ENCODE measurements at regions not wholly inside any gene's neighbourhood (a gene's known extent, or its start where the extent isn't known, plus 50 kb on each side); places are given as distances from the start of the nearest gene placed in this dataset.

- DNase-seq = no peak
Measured at GRCh38 chr13:69410761-69411160, 696.9 kb upstream of the ATXN8OS start.

DNA sequence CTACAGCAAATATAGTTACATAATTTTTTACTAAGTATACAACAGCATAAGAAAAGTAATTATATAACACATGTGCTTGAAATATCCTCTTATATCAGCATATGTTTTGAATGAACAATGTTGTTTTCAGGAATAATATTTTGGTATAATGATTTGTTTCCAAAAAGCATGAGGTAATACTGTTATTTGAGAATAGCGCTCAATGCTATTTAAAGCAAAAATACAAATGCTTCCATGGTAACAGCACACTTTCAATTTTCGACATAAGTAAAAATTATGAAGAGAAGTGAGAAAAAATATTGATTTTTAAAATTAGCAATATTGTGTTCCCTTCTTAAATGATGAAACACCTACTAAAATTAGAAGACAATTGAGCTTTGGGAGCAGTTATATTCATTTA is 715.9 kb upstream of the ATXN8OS start:
- no peak for DNase-seq

GRCh38 chr13:69389899-69390298 is 717.7 kb upstream of the ATXN8OS start:
- no peak for DNase-seq

GRCh38 chr13:69373747-69374425 is 733.7 kb upstream of the ATXN8OS start:
- no peak for DNase-seq

DNA sequence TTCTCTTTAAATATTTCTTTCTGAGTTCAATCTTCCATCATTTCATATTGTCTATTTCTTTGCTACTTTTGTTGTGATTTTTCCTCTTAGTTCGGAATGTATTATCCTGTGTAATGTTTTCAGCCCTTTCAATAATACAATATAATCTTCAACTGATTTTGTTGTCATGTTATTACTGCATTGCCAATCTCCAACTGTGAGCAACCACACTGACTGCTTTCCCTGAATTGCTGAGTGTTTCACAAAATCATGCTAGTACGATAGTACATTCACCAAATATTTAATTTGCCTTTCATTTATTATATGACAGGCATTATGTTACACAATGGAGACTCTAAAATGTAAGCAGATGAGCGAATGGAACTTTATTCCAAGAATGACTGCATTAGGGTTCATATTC is 744.3 kb upstream of the ATXN8OS start:
- DNase-seq = no peak

GRCh38 chr13:69331245-69331644 is 776.4 kb upstream of the ATXN8OS start:
- no peak for DNase-seq

DNA sequence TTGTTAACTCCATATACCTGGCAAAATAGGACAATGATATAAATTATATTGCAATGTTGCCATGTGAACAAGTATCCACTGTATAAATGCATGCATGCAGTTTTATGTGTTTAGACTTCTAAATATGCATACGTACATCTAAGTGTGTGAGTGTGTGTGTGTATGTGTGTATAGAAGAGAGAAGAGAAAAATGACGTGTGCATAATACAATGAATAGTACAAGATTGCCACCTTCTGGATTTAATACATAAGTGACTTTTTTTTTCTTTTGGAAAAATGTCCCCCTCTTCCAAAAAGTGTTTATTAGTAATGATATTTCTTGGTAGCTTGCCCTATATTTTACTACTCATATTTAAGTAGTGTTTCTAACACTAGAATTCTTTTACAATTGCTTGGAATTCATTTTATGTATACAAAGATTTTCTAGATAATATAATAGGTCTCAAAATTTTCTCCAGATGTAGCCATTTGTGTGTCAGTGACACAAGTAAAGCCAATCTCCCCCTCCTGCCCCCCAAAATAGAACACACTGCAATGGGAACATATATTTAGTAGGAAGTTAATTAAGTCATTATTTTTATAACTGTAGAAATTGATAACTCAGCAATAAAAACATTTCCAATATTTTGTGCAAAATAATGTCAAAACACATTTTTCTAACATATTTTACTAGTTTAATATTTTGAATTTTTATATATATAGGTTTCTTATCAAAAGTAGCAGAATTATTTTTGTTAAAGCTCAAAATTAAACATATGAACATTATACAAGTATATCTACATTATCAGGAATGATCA is 783.3 kb upstream of the ATXN8OS start:
- no peak for DNase-seq

DNA sequence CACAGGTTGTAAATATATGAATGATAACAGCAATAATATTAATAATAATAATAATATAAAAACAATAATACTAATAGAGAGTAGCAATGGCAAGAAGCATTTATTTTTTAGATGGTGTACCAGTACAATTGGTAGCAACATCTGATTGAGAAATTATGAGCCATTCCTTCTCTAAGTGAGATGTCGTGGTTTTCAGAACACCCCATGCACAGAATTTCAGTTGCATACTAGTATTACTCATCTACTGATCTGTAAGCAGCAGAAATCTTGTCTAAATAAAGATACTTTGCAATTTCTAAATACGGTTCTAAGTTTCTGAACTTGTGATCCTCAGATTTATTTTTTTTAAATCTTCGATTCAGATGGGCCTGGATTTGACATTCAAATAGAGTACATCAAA is 788.0 kb upstream of the ATXN8OS start:
- DNase-seq = no peak

GRCh38 chr13:69315039-69315438 is 792.6 kb upstream of the ATXN8OS start:
- no peak for DNase-seq

DNA sequence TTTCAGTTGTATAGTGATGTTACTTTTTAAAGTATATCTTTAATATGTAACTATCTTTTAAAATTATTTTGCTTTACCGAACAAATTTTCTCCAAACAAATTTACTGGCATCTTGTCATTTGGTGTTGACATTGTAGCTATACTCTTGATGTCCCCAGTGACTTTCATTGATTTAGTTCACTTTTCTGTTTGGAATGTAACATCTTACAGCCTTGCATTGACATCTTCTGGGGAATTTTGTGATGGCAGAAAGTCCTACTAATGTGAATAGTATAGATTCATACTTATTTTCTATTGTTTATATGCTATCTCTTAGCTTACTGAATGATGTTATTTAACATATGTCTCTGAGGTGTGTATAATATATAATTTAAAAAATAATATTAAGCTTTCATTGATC is 800.9 kb upstream of the ATXN8OS start:
- no peak for DNase-seq

- no peak for DNase-seq
Measured at GRCh38 chr13:69300131-69300530, 807.5 kb upstream of the ATXN8OS start.

- no peak for DNase-seq
Measured at GRCh38 chr13:69296130-69296529, 811.5 kb upstream of the ATXN8OS start.

DNA sequence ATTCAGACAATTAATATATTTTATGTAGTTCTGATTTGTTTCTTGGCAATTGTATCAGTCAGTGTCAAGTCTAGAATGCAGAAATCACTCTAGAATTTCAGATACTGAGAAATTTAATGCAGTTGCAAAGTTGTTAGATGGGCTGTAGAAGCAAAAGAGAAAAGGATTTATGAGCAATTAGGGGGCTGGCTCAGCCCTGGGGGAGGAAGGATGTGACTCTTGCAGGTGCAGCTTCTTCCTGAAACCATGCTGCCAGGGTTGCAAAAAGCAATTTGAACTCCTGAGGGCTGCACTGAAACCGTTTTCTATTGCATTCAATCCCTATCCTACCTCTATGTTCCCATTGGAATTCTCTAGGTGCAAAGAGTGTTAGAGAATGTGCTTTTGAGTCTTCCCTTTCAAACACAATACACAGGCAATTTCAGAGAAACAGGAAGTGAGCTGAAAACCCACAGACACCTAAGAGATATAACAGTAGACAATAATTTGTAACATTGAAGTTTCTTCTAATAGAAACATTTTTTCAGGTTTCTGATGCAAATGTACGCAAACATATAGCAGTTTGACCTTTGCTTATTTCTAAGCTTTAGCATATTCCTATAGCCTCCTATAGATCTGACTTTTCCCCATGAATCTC is 814.7 kb upstream of the ATXN8OS start:
- no peak for DNase-seq

DNA sequence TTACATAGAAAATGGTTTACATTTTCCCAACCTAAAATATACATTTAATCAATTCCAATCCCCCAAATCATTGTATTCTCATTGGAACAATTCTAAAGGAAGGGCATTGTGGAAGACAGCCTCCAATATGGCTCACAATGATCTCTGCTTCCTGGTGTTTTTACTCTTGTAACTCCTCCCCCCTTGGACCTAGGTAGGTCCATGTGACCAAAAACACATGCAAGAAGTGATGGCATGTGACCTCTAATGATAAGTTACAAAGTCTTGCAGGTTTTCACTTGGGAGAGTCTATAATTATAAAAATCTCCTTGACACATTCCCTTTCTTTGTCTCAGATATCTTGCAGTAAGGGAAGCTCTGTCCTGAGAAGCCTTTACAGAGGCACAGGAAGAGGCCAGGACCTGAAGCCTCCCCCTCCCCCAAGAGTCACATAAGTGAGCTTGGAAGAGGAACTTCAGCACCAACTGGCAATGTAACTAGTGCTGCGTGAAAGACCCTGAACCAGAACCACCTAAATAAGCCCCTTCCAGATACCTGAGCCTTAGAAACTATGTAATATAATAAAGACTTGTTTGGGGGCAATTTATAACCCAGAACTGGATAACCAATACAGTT is 816.2 kb upstream of the ATXN8OS start:
- DNase-seq = no peak

DNA sequence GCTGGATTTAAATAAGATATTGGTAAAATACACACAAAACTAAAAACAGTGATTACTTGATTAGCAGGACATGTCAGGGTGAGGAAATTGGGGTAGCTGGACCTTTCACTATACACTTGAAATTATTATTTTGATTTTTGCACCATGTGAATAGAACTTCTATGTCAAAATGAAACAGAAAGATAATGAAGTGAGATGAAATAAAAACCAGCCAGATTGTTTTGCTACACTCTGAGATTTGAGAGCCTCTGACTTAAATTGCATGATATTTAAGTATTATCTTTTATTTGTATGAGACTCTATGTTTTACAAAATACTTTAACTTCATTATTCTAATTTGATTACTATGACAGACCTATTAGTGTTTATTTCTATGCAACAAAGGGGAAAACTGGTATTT is 819.6 kb upstream of the ATXN8OS start:
- no peak for DNase-seq

GRCh38 chr13:69287050-69287698 is 820.5 kb upstream of the ATXN8OS start:
- DNase-seq = no peak

- no peak for DNase-seq
Measured at GRCh38 chr13:69283837-69284236, 823.8 kb upstream of the ATXN8OS start.

DNA sequence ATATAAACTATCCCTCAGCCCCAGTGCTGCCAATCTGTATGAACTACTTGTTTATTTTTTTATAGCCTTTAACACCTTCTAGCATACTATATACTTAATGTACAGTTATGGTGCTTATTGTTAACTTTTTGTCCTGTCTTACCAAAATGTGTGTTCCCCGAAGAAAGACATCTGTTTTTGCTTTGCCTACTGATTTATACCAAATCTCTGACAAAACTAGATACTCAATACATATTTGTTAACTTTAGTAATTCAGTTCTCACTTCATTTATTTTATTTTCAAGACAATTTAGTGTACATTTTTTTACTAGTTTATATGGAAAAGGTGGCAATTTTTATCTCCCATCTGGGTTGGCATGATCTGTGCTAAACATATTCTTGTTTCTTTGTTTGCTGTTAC is 824.3 kb upstream of the ATXN8OS start:
- no peak for DNase-seq

GRCh38 chr13:69280399-69280798 is 827.2 kb upstream of the ATXN8OS start:
- DNase-seq = no peak

- DNase-seq = no peak
Measured at GRCh38 chr13:69279213-69279612, 828.4 kb upstream of the ATXN8OS start.

GRCh38 chr13:69274231-69274630 is 833.4 kb upstream of the ATXN8OS start:
- DNase-seq = no peak

- no peak for DNase-seq
Measured at GRCh38 chr13:69264362-69265334, 843.0 kb upstream of the ATXN8OS start.

Measured in right hindlimb (tissue), 1 donor.